PC-9 (cell line): ENCODE measurements at regions not wholly inside any gene's neighbourhood (a gene's known extent, or its start where the extent isn't known, plus 50 kb on each side); places are given as distances from the start of the nearest gene placed in this dataset.

Experiments
- EZH2 ChIP-seq: fragments of 200-600 bp; sonication (generic); IDR thresholded peaks from 2 replicates; pipeline ENCODE4 v1.8.0; 2017; ENCODE audit warnings: antibody characterized with exemption, low read depth
- TF ChIP-seq, protein P1 (sequence below): fragments of 200-600 bp; sonication (generic); conservative IDR thresholded peaks from 2 replicates; pipeline ENCODE4 v1.6.1; 2017; ENCODE audit warnings: mixed run types, antibody characterized with exemption, mild to moderate bottlenecking, moderate library complexity

DNA sequence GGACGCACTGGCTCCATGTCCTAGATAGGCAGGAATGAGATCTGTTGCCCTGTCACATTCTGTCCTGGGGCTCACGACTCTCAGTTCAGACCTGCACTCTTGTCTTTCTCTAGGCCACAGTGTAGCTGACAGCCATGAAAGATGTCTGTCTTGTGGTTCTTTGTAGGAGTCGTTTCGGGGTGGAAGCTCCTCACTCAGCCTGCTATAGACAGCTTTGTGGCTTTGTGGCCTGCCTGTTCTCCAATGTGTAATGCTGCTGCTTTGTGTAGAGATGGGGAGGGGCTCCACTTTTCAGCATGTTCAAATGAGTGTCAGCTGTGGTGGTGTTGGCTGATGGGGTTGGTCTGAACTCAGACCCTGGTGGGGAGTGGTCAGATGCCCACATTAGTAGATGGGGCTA, 410.7 kb downstream of the ACTR3B start:
- TF ChIP-seq, protein P1, sequence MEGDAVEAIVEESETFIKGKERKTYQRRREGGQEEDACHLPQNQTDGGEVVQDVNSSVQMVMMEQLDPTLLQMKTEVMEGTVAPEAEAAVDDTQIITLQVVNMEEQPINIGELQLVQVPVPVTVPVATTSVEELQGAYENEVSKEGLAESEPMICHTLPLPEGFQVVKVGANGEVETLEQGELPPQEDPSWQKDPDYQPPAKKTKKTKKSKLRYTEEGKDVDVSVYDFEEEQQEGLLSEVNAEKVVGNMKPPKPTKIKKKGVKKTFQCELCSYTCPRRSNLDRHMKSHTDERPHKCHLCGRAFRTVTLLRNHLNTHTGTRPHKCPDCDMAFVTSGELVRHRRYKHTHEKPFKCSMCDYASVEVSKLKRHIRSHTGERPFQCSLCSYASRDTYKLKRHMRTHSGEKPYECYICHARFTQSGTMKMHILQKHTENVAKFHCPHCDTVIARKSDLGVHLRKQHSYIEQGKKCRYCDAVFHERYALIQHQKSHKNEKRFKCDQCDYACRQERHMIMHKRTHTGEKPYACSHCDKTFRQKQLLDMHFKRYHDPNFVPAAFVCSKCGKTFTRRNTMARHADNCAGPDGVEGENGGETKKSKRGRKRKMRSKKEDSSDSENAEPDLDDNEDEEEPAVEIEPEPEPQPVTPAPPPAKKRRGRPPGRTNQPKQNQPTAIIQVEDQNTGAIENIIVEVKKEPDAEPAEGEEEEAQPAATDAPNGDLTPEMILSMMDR, result no peak
- no peak for TF ChIP-seq EZH2
